Liver (tissue), 8 donors: ENCODE measurements at regions not wholly inside any gene's neighbourhood (a gene's known extent, or its start where the extent isn't known, plus 50 kb on each side); places are given as distances from the start of the nearest gene placed in this dataset.

Source experiments
- DNase-seq: peaks from one replicate; pipeline ENCODE4 v3.0.0-alpha.2; 2017; ENCODE audit warnings: low spot score
- H3K27ac ChIP-seq, 2 donors: one replicate each; pipeline ENCODE4 v1.7.0; 2013; ENCODE audit warnings: inconsistent platforms in 2 of 2, low read length in 2 of 2, control low read depth in 1 of 2, low read depth in 1 of 2, mild to moderate bottlenecking in 1 of 2
- H3K27me3 ChIP-seq, 4 donors: one replicate each; pipeline versions ENCODE4 v1.6.1 to v1.7.0; 2013; ENCODE audit warnings: low read length in 3 of 4, inconsistent platforms in 1 of 4, mild to moderate bottlenecking in 1 of 4, moderate library complexity in 1 of 4; ENCODE audit not compliant: control insufficient read depth in 4 of 4, insufficient read depth in 4 of 4
- H3K36me3 ChIP-seq, 4 donors: one replicate each; pipeline versions ENCODE4 v1.6.1 to v1.7.0; 2013; ENCODE audit warnings: low read length in 3 of 4, mild to moderate bottlenecking in 3 of 4, low read depth in 1 of 4, moderate library complexity in 1 of 4; ENCODE audit not compliant: control insufficient read depth in 4 of 4, insufficient read depth in 3 of 4
- H3K4me1 ChIP-seq, 4 donors: one replicate each; pipeline versions ENCODE4 v1.6.1 to v1.7.0; 2013; ENCODE audit warnings: low read length in 3 of 4, mild to moderate bottlenecking in 3 of 4, moderate library complexity in 1 of 4; ENCODE audit not compliant: control insufficient read depth in 4 of 4, insufficient read depth in 4 of 4
- H3K4me3 ChIP-seq, 3 donors: one replicate each; pipeline versions ENCODE4 v1.6.1 to v1.7.0; 2013; ENCODE audit warnings: low read length in 3 of 3, control low read depth in 1 of 3, low read depth in 1 of 3, mild to moderate bottlenecking in 1 of 3
- H3K9ac ChIP-seq, 2 donors: one replicate each; pipeline ENCODE4 v1.7.0; 2013; ENCODE audit warnings: low read length in 2 of 2, mild to moderate bottlenecking in 2 of 2, moderate library complexity in 2 of 2, control low read depth in 1 of 2, low read depth in 1 of 2
- H3K9me3 ChIP-seq, 4 donors: one replicate each; pipeline versions ENCODE4 v1.6.1 to v1.7.0; 2013; ENCODE audit warnings: low read length in 3 of 4; ENCODE audit not compliant: control insufficient read depth in 4 of 4
- ATF3 ChIP-seq: IDR thresholded peaks from 2 replicates; pipeline ENCODE4 v1.6.1; 2016; ENCODE audit warnings: antibody characterized with exemption
- CTCF ChIP-seq: fragments of 150-350 bp; IDR thresholded peaks from 2 replicates; pipeline ENCODE4 v1.5.1; 2017; ENCODE audit warnings: improper control_type of control experiment, low read depth, low read length; ENCODE audit not compliant: missing input control
- EGR1 ChIP-seq, 2 donors: IDR thresholded peaks; 2 replicates each; pipeline ENCODE4 v1.6.1; 2016 to 2018; ENCODE audit warnings: antibody characterized with exemption in 2 of 2, low read depth in 2 of 2
- FOXA1 ChIP-seq: IDR thresholded peaks from 2 replicates; pipeline ENCODE4 v1.6.1; 2016; ENCODE audit warnings: antibody characterized with exemption
- FOXA2 ChIP-seq: IDR thresholded peaks from 2 replicates; pipeline ENCODE4 v1.6.1; 2016; ENCODE audit warnings: antibody characterized with exemption
- GABPA ChIP-seq, 2 donors: IDR thresholded peaks in 1 of 2; conservative IDR thresholded peaks in 1 of 2; 2 replicates each; pipeline ENCODE4 v1.6.1; 2016; ENCODE audit warnings: antibody characterized with exemption in 2 of 2, mild to moderate bottlenecking in 1 of 2, moderate library complexity in 1 of 2
- HNF4A ChIP-seq, 2 donors: conservative IDR thresholded peaks; 2 replicates each; pipeline ENCODE4 v1.6.1; 2016; ENCODE audit warnings: antibody characterized with exemption in 2 of 2, mild to moderate bottlenecking in 2 of 2
- HNF4G ChIP-seq: IDR thresholded peaks from 2 replicates; pipeline ENCODE4 v1.6.1; 2016; ENCODE audit warnings: antibody characterized with exemption
- JUND ChIP-seq, 2 donors: IDR thresholded peaks; 2 replicates each; pipeline ENCODE4 v1.6.1; 2016; ENCODE audit warnings: antibody characterized with exemption in 2 of 2
- MAX ChIP-seq: IDR thresholded peaks from 2 replicates; pipeline ENCODE4 v1.6.1; 2016; ENCODE audit warnings: antibody characterized with exemption
- NR2F2 ChIP-seq: IDR thresholded peaks from 2 replicates; pipeline ENCODE4 v1.6.1; 2016; ENCODE audit warnings: antibody characterized with exemption
- RAD21 ChIP-seq, 2 donors: IDR thresholded peaks; 2 replicates each; pipeline ENCODE4 v1.6.1; 2016; ENCODE audit warnings: antibody characterized with exemption in 2 of 2, mild to moderate bottlenecking in 2 of 2
- RXRA ChIP-seq, 2 donors: IDR thresholded peaks; 2 replicates each; pipeline ENCODE4 v1.6.1; 2017 to 2018; ENCODE audit warnings: antibody characterized with exemption in 2 of 2, mild to moderate bottlenecking in 1 of 2
- SP1 ChIP-seq: IDR thresholded peaks from 2 replicates; pipeline ENCODE4 v1.6.1; 2018; ENCODE audit warnings: antibody characterized with exemption, mild to moderate bottlenecking
- TAF1 ChIP-seq: conservative IDR thresholded peaks from 2 replicates; pipeline ENCODE4 v1.6.1; 2016; ENCODE audit warnings: antibody characterized with exemption, mild to moderate bottlenecking
- YY1 ChIP-seq: IDR thresholded peaks from 2 replicates; pipeline ENCODE4 v1.6.1; 2016; ENCODE audit warnings: antibody characterized with exemption, mild to moderate bottlenecking
- WGBS: extraction: QIAGEN DNeasy Blood & Tissue Kit; methylation state at CpG from one replicate; pipeline ENCODE4 v1.1.7; 2013; 5-methylcytosine and 5-hydroxymethylcytosine counted together
- TF ChIP-seq, protein P1 (sequence below): IDR thresholded peaks from 2 replicates; pipeline ENCODE4 v1.6.1; 2016; ENCODE audit warnings: antibody characterized with exemption
- TF ChIP-seq, protein P2 (sequence below): IDR thresholded peaks from 2 replicates; pipeline ENCODE4 v1.6.1; 2016; ENCODE audit warnings: antibody characterized with exemption, mild to moderate bottlenecking
- donor health status: healthy.
- donor health status: healthy.
- donor health status: healthy.
- donor health status: healthy.
- donor health status: healthy.

- Histone ChIP-seq H3K27ac (no peak overlapping the region), H3K36me3 (no peaks in the 10 kb centered on the region), H3K4me3 (no peak overlapping the region), H3K4me1 (peaks cover 3 to 10% (median 9%) of the 10 kb centered on the region in 4 donors), H3K9me3 (peaks cover 0 to 2% (median 0%) of the 10 kb centered on the region in 4 donors), H3K9ac (no peak overlapping the region), H3K27me3 (no peaks in the 10 kb centered on the region)
- WGBS, result over 99% methylated on average over 2 of the region's 2 CpGs
- no peak for DNase-seq
- no peak for TF ChIP-seq RAD21 (IDR thresholded peaks at IDR 0.05)
- no peak for TF ChIP-seq GABPA (IDR thresholded peaks at IDR 0.05 in 1 of 2, conservative IDR thresholded peaks at IDR 0.05 in 1 of 2)
- TF ChIP-seq ATF3, result no peak
- TF ChIP-seq TAF1, result no peak
- TF ChIP-seq FOXA2, result no peak
- TF ChIP-seq YY1, result no peak
- TF ChIP-seq SP1, result no peak
- TF ChIP-seq HNF4G, result no peak
- TF ChIP-seq EGR1 (IDR thresholded peaks at IDR 0.05; ENCODE audit: low read depth in 2 of 2), result no peak
- no peak for TF ChIP-seq NR2F2
- TF ChIP-seq, protein P1, sequence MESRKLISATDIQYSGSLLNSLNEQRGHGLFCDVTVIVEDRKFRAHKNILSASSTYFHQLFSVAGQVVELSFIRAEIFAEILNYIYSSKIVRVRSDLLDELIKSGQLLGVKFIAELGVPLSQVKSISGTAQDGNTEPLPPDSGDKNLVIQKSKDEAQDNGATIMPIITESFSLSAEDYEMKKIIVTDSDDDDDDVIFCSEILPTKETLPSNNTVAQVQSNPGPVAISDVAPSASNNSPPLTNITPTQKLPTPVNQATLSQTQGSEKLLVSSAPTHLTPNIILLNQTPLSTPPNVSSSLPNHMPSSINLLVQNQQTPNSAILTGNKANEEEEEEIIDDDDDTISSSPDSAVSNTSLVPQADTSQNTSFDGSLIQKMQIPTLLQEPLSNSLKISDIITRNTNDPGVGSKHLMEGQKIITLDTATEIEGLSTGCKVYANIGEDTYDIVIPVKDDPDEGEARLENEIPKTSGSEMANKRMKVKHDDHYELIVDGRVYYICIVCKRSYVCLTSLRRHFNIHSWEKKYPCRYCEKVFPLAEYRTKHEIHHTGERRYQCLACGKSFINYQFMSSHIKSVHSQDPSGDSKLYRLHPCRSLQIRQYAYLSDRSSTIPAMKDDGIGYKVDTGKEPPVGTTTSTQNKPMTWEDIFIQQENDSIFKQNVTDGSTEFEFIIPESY, result no peak
- TF ChIP-seq HNF4A (conservative IDR thresholded peaks at IDR 0.05), result no peak
- TF ChIP-seq, protein P2, sequence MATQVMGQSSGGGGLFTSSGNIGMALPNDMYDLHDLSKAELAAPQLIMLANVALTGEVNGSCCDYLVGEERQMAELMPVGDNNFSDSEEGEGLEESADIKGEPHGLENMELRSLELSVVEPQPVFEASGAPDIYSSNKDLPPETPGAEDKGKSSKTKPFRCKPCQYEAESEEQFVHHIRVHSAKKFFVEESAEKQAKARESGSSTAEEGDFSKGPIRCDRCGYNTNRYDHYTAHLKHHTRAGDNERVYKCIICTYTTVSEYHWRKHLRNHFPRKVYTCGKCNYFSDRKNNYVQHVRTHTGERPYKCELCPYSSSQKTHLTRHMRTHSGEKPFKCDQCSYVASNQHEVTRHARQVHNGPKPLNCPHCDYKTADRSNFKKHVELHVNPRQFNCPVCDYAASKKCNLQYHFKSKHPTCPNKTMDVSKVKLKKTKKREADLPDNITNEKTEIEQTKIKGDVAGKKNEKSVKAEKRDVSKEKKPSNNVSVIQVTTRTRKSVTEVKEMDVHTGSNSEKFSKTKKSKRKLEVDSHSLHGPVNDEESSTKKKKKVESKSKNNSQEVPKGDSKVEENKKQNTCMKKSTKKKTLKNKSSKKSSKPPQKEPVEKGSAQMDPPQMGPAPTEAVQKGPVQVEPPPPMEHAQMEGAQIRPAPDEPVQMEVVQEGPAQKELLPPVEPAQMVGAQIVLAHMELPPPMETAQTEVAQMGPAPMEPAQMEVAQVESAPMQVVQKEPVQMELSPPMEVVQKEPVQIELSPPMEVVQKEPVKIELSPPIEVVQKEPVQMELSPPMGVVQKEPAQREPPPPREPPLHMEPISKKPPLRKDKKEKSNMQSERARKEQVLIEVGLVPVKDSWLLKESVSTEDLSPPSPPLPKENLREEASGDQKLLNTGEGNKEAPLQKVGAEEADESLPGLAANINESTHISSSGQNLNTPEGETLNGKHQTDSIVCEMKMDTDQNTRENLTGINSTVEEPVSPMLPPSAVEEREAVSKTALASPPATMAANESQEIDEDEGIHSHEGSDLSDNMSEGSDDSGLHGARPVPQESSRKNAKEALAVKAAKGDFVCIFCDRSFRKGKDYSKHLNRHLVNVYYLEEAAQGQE, result no peak
- no peak for TF ChIP-seq RXRA (IDR thresholded peaks at IDR 0.05)
- TF ChIP-seq FOXA1, result no peak
- no peak for TF ChIP-seq MAX
- TF ChIP-seq JUND (IDR thresholded peaks at IDR 0.05), result no peak
- TF ChIP-seq CTCF, result no peak
Measured at GRCh38 chr7:138289864-138290263, 170.2 kb upstream of the TRIM24 start.
